H9 (cell line): ENCODE measurements at regions not wholly inside any gene's neighbourhood (a gene's known extent, or its start where the extent isn't known, plus 50 kb on each side); places are given as distances from the start of the nearest gene placed in this dataset.

Experiments used
- DNase-seq: peaks from one replicate; pipeline ENCODE4 v3.0.0-alpha.2; 2017
- H2AFZ ChIP-seq: one replicate; pipeline ENCODE4 v1.6.1; 2013; ENCODE audit warnings: mild to moderate bottlenecking, low read length, control low read depth, moderate library complexity
- H2AK5ac ChIP-seq: 2 replicates; pipeline ENCODE4 v1.6.1; 2013; ENCODE audit warnings: low read length, control low read depth, mixed read lengths; ENCODE audit not compliant: insufficient read length
- H2BK120ac ChIP-seq: one replicate; pipeline ENCODE4 v1.6.1; 2013; ENCODE audit warnings: low read depth, mild to moderate bottlenecking, low read length, control low read depth, inconsistent platforms; ENCODE audit not compliant: poor library complexity, severe bottlenecking
- H2BK12ac ChIP-seq: 2 replicates; pipeline ENCODE4 v1.6.1; 2013; ENCODE audit warnings: low read length, control low read depth, mixed read lengths, low read depth; ENCODE audit not compliant: insufficient read length
- H2BK15ac ChIP-seq: 2 replicates; pipeline ENCODE4 v1.6.1; 2013; ENCODE audit warnings: low read depth, low read length, control low read depth
- H2BK20ac ChIP-seq: one replicate; pipeline ENCODE4 v1.6.1; 2013; ENCODE audit warnings: low read depth, mild to moderate bottlenecking, low read length, control low read depth, inconsistent platforms; ENCODE audit not compliant: poor library complexity, severe bottlenecking
- H2BK5ac ChIP-seq: 2 replicates; pipeline ENCODE4 v1.6.1; 2013; ENCODE audit warnings: low read length, control low read depth, mixed read lengths; ENCODE audit not compliant: insufficient read length
- H3K14ac ChIP-seq: 2 replicates; pipeline ENCODE4 v1.6.1; 2013; ENCODE audit warnings: low read length, control low read depth; ENCODE audit not compliant: insufficient read depth
- H3K18ac ChIP-seq: 2 replicates; pipeline ENCODE4 v1.6.1; 2013; ENCODE audit warnings: low read depth, mild to moderate bottlenecking, mixed read lengths, low read length, control low read depth; ENCODE audit not compliant: insufficient read length
- H3K23ac ChIP-seq: 2 replicates; pipeline ENCODE4 v1.6.1; 2013; ENCODE audit warnings: low read length, control low read depth, mixed read lengths, low read depth; ENCODE audit not compliant: insufficient read length
- H3K23me2 ChIP-seq: 2 replicates; pipeline ENCODE4 v1.6.1; 2013; ENCODE audit warnings: low read depth, mild to moderate bottlenecking, mixed read lengths, low read length, control low read depth; ENCODE audit not compliant: insufficient read length, poor library complexity, severe bottlenecking
- H3K27ac ChIP-seq: 2 replicates; pipeline ENCODE4 v1.5.1; 2013; ENCODE audit warnings: low read length, control low read depth, mixed read lengths, low read depth; ENCODE audit not compliant: insufficient read length
- H3K27me3 ChIP-seq: 2 replicates; pipeline ENCODE4 v1.6.1; 2013; ENCODE audit warnings: low read length, control low read depth, inconsistent platforms; ENCODE audit not compliant: insufficient read depth
- H3K4ac ChIP-seq: 2 replicates; pipeline ENCODE4 v1.6.1; 2013; ENCODE audit warnings: low read depth, mild to moderate bottlenecking, control low read depth, inconsistent platforms, low read length, moderate library complexity
- H3K4me1 ChIP-seq: 2 replicates; pipeline ENCODE4 v1.6.1; 2013; ENCODE audit warnings: low read length, control low read depth, inconsistent platforms; ENCODE audit not compliant: insufficient read depth
- H3K4me2 ChIP-seq: 2 replicates; pipeline ENCODE4 v1.6.1; 2013; ENCODE audit warnings: low read length, control low read depth, mixed read lengths; ENCODE audit not compliant: insufficient read length, insufficient read depth
- H3K56ac ChIP-seq: 2 replicates; pipeline ENCODE4 v1.6.1; 2013; ENCODE audit warnings: low read depth, mild to moderate bottlenecking, mixed read lengths, low read length, control low read depth; ENCODE audit not compliant: insufficient read length
- H3K79me1 ChIP-seq: 2 replicates; pipeline ENCODE4 v1.6.1; 2013; ENCODE audit warnings: low read depth, mild to moderate bottlenecking, moderate library complexity, low read length, control low read depth, inconsistent platforms; ENCODE audit not compliant: insufficient read depth, poor library complexity, severe bottlenecking
- H3K79me2 ChIP-seq: 2 replicates; pipeline ENCODE4 v1.6.1; 2013; ENCODE audit warnings: low read length, control low read depth, inconsistent platforms; ENCODE audit not compliant: insufficient read depth
- H3K9ac ChIP-seq: 2 replicates; pipeline ENCODE4 v1.6.1; 2013; ENCODE audit warnings: low read length, control low read depth, mixed read lengths; ENCODE audit not compliant: insufficient read length; ENCODE audit errors: extremely low read depth
- H3K9me3 ChIP-seq: one replicate; pipeline ENCODE4 v1.6.1; 2013; ENCODE audit warnings: low read depth, low read length, inconsistent platforms; ENCODE audit not compliant: control insufficient read depth
- H3T11ph ChIP-seq: one replicate; pipeline ENCODE4 v1.6.1; 2013; ENCODE audit warnings: mild to moderate bottlenecking, low read length, control low read depth, inconsistent platforms
- H4K20me1 ChIP-seq: one replicate; pipeline ENCODE4 v1.6.1; 2013; ENCODE audit not compliant: control insufficient read depth, insufficient read length, insufficient read depth
- H4K5ac ChIP-seq: 2 replicates; pipeline ENCODE4 v1.6.1; 2013; ENCODE audit warnings: low read depth, mild to moderate bottlenecking, mixed read lengths, low read length, control low read depth; ENCODE audit not compliant: insufficient read length
- H4K8ac ChIP-seq: replicated peaks from 2 replicates; pipeline ENCODE4 v1.6.1; 2013; ENCODE audit warnings: low read length, control low read depth, mixed read lengths, low read depth; ENCODE audit not compliant: insufficient read length
- H4K91ac ChIP-seq: 2 replicates; pipeline ENCODE4 v1.6.1; 2013; ENCODE audit warnings: low read depth, mild to moderate bottlenecking, moderate library complexity, mixed read lengths, low read length, control low read depth; ENCODE audit not compliant: insufficient read length
- H3K27ac Mint-ChIP-seq, 3 experiments: 2 replicates in 2 of 3; 3 replicates in 1 of 3; pipeline ENCODE4 v1.8.0; 2020 to 2021; ENCODE audit warnings: mixed read lengths in 3 of 3, mild to moderate bottlenecking in 1 of 3, moderate library complexity in 1 of 3
- H3K27me3 Mint-ChIP-seq: 2 replicates; pipeline ENCODE4 v1.8.0; 2021; ENCODE audit warnings: low read depth, mild to moderate bottlenecking, moderate library complexity, mixed read lengths
- H3K36me3 Mint-ChIP-seq, 3 experiments: 2 replicates in 2 of 3; 3 replicates in 1 of 3; pipeline ENCODE4 v1.8.0; 2020 to 2021; ENCODE audit warnings: low read depth in 3 of 3, mixed read lengths in 3 of 3; ENCODE audit not compliant: insufficient read depth in 1 of 3
- H3K4me1 Mint-ChIP-seq, 2 experiments: 2 replicates each; pipeline ENCODE4 v1.8.0; 2020; ENCODE audit warnings: mixed read lengths in 2 of 2
- H3K4me3 Mint-ChIP-seq, 2 experiments: 2 replicates in 1 of 2; 3 replicates in 1 of 2; pipeline ENCODE4 v1.8.0; 2020 to 2021; ENCODE audit warnings: mild to moderate bottlenecking in 2 of 2, mixed read lengths in 2 of 2, moderate library complexity in 1 of 2
- H3K9me3 Mint-ChIP-seq, 2 experiments: 2 replicates in 1 of 2; 3 replicates in 1 of 2; pipeline ENCODE4 v1.8.0; 2020; ENCODE audit warnings: mild to moderate bottlenecking in 2 of 2, mixed read lengths in 2 of 2, moderate library complexity in 1 of 2
- WGBS: extraction: QIAGEN DNeasy Blood & Tissue Kit; methylation state at CpG from one replicate; pipeline ENCODE4 v1.1.7; 2013; ENCODE audit warnings: missing lambda C conversion rate, low lambda C conversion rate, mixed read lengths; ENCODE audit not compliant: insufficient read length; ENCODE audit errors: extremely low coverage; 5-methylcytosine and 5-hydroxymethylcytosine counted together
- TF ChIP-seq, protein P1 (sequence below): fragments of 200-600 bp; sonication (generic); conservative IDR thresholded peaks from 3 replicates; pipeline ENCODE4 v1.8.0; 2021; ENCODE audit warnings: antibody characterized with exemption, mild to moderate bottlenecking

GRCh38 chrX:68950937-68951336, 122.1 kb downstream of the EFNB1 start:
- Histone ChIP-seq H3K9me3 (no peaks in the 10 kb centered on the region), H4K5ac (no peak overlapping the region), H4K20me1 (no peaks in the 10 kb centered on the region), H3K4me1 (no peaks in the 10 kb centered on the region), H3K9ac (no peak overlapping the region), H2BK20ac (no peak overlapping the region), H3K23ac (no peak overlapping the region), H2BK5ac (no peak overlapping the region), H2BK120ac (no peak overlapping the region), H3K56ac (no peak overlapping the region), H2BK12ac (no peak overlapping the region), H2AFZ (no peak overlapping the region), H3K4me2 (no peak overlapping the region), H4K8ac (no peak overlapping the region), H3T11ph (no peak overlapping the region), H3K14ac (no peak overlapping the region), H3K27ac (no peak overlapping the region), H2AK5ac (no peak overlapping the region), H3K79me2 (no peaks in the 10 kb centered on the region), H3K18ac (no peak overlapping the region), H4K91ac (no peak overlapping the region), H3K79me1 (no peaks in the 10 kb centered on the region), H3K4ac (no peak overlapping the region), H3K23me2 (no peaks in the 10 kb centered on the region), H2BK15ac (no peak overlapping the region), H3K27me3 (no peaks in the 10 kb centered on the region; the same call in 1 of the 2 replicates)
- WGBS, result no CpG with 5 or more reads among the region's 2 CpGs
- H3K27me3 Mint-ChIP-seq, result peaks cover 14% of the 10 kb centered on the region
- H3K9me3 Mint-ChIP-seq, result peaks cover 67 to 82% of the 10 kb centered on the region in 2 experiments
- TF ChIP-seq, protein P1, sequence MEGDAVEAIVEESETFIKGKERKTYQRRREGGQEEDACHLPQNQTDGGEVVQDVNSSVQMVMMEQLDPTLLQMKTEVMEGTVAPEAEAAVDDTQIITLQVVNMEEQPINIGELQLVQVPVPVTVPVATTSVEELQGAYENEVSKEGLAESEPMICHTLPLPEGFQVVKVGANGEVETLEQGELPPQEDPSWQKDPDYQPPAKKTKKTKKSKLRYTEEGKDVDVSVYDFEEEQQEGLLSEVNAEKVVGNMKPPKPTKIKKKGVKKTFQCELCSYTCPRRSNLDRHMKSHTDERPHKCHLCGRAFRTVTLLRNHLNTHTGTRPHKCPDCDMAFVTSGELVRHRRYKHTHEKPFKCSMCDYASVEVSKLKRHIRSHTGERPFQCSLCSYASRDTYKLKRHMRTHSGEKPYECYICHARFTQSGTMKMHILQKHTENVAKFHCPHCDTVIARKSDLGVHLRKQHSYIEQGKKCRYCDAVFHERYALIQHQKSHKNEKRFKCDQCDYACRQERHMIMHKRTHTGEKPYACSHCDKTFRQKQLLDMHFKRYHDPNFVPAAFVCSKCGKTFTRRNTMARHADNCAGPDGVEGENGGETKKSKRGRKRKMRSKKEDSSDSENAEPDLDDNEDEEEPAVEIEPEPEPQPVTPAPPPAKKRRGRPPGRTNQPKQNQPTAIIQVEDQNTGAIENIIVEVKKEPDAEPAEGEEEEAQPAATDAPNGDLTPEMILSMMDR, result no peak
- H3K36me3 Mint-ChIP-seq, result peaks cover 0 to 4% (median 4%) of the 10 kb centered on the region in 3 experiments; a peak in 5 of 7 replicates
- DNase-seq, result no peak
- no peak overlapping the region for H3K27ac Mint-ChIP-seq
- H3K4me1 Mint-ChIP-seq, result 0 out of 4 replicates have a peak, but pooled peaks cover 0 to 6% of the 10 kb centered on the region in 2 experiments
- H3K4me3 Mint-ChIP-seq, result no peak overlapping the region
